ENCODE measurements at regions not wholly inside any gene's neighbourhood (a gene's known extent, or its start where the extent isn't known, plus 50 kb on each side); places are given as distances from the start of the nearest gene placed in this dataset.

GRCh38 chr2:56088411-56088810 is 95.4 kb upstream of the CCDC85A start:
- H3K27ac ChIP-seq, result no peak overlapping the region
- H3K4me1 ChIP-seq, result no peaks in the 10 kb centered on the region
- no peak for TF ChIP-seq POLR2A (IDR thresholded peaks at IDR 0.05)
- TF ChIP-seq POLR2AphosphoS5 (IDR thresholded peaks at IDR 0.05; ENCODE audit: insufficient read depth in 1 of 2, low read depth in 1 of 2), result no peak
- no peak for TF ChIP-seq CTCF (IDR thresholded peaks at IDR 0.05)
- H3K27me3 ChIP-seq, result no peaks in the 10 kb centered on the region
- H3K4me3 ChIP-seq, result no peak overlapping the region
- DNase-seq (ENCODE audit: extremely low spot score in 2 of 2), result no peak
- H3K36me3 ChIP-seq, result no peaks in the 10 kb centered on the region
- intact Hi-C loops (cut with DNase I), result no loop called here
- H3K9me3 ChIP-seq, result no peaks in the 10 kb centered on the region

GRCh38 chr2:56089931-56090330 is 93.9 kb upstream of the CCDC85A start:
- no peaks in the 10 kb centered on the region for H3K36me3 ChIP-seq
- no peak for DNase-seq (ENCODE audit: extremely low spot score in 2 of 2)
- intact Hi-C loops (cut with DNase I), result no loop called here
- H3K4me1 ChIP-seq, result no peaks in the 10 kb centered on the region
- no peak overlapping the region for H3K4me3 ChIP-seq
- TF ChIP-seq POLR2AphosphoS5 (IDR thresholded peaks at IDR 0.05; ENCODE audit: insufficient read depth in 1 of 2, low read depth in 1 of 2) (no peak), POLR2A (IDR thresholded peaks at IDR 0.05) (no peak), CTCF (IDR thresholded peaks at IDR 0.05) (no peak)
- H3K27ac ChIP-seq, result no peak overlapping the region
- H3K9me3 ChIP-seq, result no peaks in the 10 kb centered on the region
- H3K27me3 ChIP-seq, result no peaks in the 10 kb centered on the region

GRCh38 chr2:56099963-56100362 is 83.8 kb upstream of the CCDC85A start:
- Histone ChIP-seq H3K9me3 (no peaks in the 10 kb centered on the region), H3K27ac (no peak overlapping the region), H3K36me3 (no peaks in the 10 kb centered on the region), H3K4me1 (no peaks in the 10 kb centered on the region), H3K4me3 (no peak overlapping the region), H3K27me3 (no peaks in the 10 kb centered on the region)
- intact Hi-C loops (cut with DNase I), result no loop called here
- no peak for DNase-seq (ENCODE audit: extremely low spot score in 2 of 2)
- TF ChIP-seq POLR2A (IDR thresholded peaks at IDR 0.05) (no peak), POLR2AphosphoS5 (IDR thresholded peaks at IDR 0.05; ENCODE audit: insufficient read depth in 1 of 2, low read depth in 1 of 2) (no peak), CTCF (IDR thresholded peaks at IDR 0.05) (no peak)

- no peaks in the 10 kb centered on the region for H3K27me3 ChIP-seq
- H3K4me3 ChIP-seq, result no peak overlapping the region
- H3K27ac ChIP-seq, result no peak overlapping the region
- no peak for DNase-seq (ENCODE audit: extremely low spot score in 2 of 2)
- no peak for TF ChIP-seq CTCF (IDR thresholded peaks at IDR 0.05)
- no peak for TF ChIP-seq POLR2AphosphoS5 (IDR thresholded peaks at IDR 0.05; ENCODE audit: insufficient read depth in 1 of 2, low read depth in 1 of 2)
- no peak for TF ChIP-seq POLR2A (IDR thresholded peaks at IDR 0.05)
- no peaks in the 10 kb centered on the region for H3K9me3 ChIP-seq
- intact Hi-C loops (cut with DNase I), result no loop called here
- H3K4me1 ChIP-seq, result no peaks in the 10 kb centered on the region
- H3K36me3 ChIP-seq, result no peaks in the 10 kb centered on the region
These were observed 82.9 kb upstream of the CCDC85A start for GRCh38 chr2:56100791-56101312.

GRCh38 chr2:56102098-56102497 is 81.7 kb upstream of the CCDC85A start:
- Histone ChIP-seq H3K4me1 (no peaks in the 10 kb centered on the region), H3K36me3 (no peaks in the 10 kb centered on the region), H3K4me3 (no peak overlapping the region), H3K27me3 (no peaks in the 10 kb centered on the region), H3K9me3 (no peaks in the 10 kb centered on the region), H3K27ac (no peak overlapping the region)
- DNase-seq (ENCODE audit: extremely low spot score in 2 of 2), result no peak
- intact Hi-C loops (cut with DNase I), result no loop called here
- no peak for TF ChIP-seq CTCF (IDR thresholded peaks at IDR 0.05)
